ENCODE measurements at regions not wholly inside any gene's neighbourhood (a gene's known extent, or its start where the extent isn't known, plus 50 kb on each side); places are given as distances from the start of the nearest gene placed in this dataset.
"Not testable (repeated sequence)": the region's sequence is repeated elsewhere in the genome, so short reads cannot be mapped to it uniquely, and the experiment has no call there.

DNA sequence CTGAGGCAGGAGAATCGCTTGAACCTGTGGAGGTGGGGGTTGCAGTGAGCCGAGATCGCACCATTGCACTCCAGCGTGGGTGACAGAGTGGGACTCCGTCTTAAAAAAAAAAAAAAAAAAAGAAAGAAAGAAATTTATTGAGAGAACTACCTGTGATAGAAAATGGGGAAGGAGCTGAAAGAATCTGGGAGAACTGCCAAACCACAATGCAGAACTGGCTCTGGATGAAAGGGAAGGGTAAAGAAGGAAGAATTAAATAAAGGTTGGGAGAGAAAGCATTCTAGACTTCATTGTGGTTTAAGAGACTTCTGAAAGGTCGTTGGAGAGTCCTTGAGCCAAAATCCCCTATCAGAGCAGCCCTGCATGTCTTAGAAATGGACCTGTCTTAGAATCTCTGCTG lies 567.9 kb upstream of the HTR2C start:
- no peak for DNase-seq (ENCODE audit: low spot score)

DNA sequence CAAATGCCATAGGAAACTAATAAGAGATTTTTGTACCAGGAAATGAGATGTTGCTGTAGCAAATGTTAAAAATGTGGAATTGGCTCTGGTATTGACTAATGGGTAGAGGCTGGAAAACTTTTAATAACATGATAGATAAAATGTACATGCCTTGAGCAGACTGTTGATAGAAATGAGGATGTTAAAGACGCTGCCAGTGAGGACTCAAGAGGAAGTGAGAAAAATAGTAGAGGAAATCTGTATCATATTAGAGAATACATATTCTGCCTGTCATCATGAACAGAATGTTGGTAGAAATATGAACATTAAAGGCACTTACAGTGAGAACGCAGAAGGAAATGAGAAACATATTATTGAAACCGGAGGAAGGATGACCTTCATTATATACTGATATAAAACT lies 577.2 kb upstream of the HTR2C start:
- DNase-seq (ENCODE audit: low spot score) = no peak

DNA sequence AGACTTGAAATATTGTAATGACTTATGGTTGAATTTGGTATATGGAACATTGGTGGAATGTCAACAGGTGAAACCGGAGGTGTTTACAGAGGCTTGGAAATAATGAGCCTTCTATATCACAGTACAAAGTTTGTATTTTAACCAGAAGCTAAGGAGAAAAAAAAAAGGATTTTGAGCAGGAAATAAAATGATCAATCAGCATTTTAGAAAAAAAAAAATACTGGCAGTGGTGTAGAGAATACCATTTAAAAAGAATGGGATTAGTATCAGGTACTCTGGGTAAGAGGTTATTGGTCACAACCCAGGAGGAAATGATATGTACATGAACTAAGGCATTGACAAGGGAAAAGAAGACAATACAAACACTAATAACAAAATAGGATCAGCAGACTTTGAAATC lies 587.1 kb upstream of the HTR2C start:
- DNase-seq (ENCODE audit: low spot score) = no peak

DNA sequence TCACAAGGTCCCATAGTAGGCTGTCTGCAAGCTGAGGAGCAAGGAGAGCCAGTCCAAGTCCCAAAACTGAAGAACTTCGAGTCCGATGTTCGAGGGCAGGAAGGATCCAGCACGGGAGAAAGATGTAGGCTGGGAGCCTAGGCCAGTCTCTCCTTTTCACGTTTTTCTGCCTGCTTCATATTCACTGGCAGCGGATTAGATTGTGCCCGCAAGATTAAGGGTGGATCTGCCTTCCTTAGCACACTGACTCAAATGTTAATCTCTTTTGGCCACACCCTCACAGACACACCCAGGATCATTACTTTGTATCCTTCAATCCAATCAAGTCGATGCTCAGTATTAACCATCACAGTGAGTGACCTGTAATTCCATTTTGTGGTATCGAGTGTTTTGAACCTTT lies 592.2 kb upstream of the HTR2C start:
- DNase-seq (ENCODE audit: low spot score) = not testable (repeated sequence)

DNA sequence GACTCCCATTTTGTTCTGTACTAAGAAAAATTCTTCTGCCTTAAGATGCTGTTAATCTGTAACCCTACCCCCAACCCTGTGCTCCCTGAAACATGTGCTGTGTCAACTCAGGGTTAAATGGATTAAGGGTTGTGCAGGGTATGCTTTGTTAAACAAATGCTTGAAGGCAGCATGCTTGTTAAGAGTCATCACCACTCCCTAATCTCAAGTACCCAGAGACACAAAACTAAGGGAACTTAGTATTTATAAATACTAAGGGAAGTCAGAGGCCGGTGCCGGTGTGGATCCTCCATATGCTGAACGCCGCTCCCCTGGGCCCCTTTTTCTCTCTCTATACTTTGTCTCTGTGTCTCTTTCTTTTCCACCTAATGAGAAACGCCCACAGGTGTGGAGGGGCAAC lies 593.2 kb upstream of the HTR2C start:
- DNase-seq (ENCODE audit: low spot score) = peak; percentile 51

DNA sequence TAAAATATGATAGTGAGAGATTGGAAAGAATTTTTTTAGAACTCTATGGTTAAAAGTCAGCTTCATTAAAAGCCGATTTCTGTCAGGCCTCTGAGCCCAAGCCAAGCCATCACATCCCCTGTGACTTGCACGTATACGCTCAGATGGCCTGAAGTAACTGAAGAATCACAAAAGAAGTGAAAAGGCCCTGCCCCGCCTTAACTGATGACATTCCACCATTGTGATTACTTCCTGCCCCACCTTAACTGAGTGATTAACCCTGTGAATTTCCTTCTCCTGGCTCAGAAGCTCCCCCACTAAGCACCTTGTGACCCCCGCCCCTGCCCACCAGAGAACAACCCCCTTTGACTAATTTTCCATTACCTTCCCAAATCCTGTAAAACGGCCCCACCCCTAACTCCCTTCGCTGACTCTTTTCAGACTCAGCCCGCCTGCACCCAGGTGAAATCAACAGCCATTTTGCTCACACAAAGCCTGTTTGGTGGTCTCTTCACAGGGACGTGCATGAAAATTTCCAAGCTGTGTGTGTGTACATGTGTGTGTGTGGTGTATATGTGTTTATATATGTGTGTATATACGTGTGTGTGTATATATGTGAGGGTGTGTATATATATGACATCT lies 595.5 kb upstream of the HTR2C start:
- DNase-seq (ENCODE audit: low spot score) = not testable (repeated sequence)

DNA sequence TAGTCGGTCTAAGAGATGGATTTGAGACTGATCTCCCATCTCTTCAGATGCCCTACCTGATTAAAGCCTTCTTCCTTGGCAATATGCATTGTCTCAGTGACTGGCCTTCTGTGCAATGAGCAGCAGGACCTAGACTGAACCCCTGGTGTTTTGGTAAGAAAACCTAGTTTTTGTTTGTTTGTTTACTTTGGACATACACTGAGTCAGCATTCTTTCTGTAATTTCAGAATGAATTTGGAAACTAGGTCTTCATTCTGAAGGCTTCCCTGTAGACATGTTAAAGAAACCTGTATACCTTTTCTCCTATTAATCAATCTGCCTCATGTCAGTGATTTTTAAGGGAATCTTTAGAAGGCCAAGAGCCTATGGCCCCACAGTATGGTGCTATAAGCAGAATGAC lies 597.5 kb upstream of the HTR2C start:
- no peak for DNase-seq (ENCODE audit: low spot score)

DNA sequence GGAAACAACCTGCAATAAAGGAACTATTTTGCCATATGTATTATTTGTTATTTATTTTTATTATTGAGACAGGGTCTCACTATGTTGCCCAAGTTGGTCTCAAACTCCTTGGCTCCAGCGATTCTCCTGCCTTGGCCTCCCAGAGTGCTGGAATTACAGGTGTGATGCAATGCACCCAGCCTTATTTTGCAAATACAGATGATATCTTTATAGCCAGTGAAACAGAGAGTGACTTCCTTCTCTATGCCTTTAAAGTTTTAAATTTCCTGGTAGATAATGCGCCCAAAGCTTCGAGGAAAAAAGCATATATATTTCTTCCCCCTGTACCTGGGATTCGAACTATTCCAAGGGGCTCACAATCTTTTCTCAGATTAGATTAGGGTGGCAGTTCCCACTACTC lies 601.1 kb upstream of the HTR2C start:
- no peak for DNase-seq (ENCODE audit: low spot score)

DNA sequence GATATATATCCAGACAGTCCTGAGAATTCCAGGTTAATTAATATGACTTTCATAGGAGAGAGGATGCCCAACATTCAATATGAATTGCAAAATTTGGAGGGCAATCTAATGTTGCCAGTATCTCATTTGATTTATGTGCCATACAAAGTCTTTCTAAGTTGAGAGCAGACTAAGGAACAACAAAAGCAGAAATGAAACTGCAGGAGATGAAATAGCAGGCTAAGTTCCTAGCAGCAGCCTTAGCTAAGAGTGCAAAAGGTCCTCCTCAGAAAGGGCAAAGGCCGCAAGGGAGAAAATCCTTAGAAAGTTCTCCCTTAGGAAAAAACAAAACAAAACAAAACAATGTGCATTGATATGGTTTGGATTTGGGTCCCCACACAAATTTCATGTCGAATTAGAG lies 602.9 kb upstream of the HTR2C start:
- no peak for DNase-seq (ENCODE audit: low spot score)

DNA sequence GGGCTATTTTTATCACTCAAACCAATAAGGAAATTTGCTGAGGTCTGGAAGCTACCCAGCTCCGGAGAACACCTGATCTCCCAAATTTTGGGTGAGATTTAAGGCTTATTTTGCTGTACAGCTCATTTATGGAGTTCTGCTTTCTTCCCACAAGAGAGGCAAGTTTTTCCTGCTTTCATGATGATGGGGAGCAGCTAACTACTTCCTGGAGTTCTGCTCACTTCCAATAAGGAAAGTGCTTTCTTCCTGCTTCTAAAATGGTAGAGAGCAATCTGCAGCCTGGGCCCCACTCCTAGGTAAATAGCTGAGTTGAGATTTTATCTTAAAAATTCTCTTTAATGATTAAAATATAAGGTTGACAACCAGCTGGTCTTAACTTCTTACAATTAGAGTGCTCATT lies 606.0 kb upstream of the HTR2C start:
- DNase-seq (ENCODE audit: low spot score) = no peak

DNA sequence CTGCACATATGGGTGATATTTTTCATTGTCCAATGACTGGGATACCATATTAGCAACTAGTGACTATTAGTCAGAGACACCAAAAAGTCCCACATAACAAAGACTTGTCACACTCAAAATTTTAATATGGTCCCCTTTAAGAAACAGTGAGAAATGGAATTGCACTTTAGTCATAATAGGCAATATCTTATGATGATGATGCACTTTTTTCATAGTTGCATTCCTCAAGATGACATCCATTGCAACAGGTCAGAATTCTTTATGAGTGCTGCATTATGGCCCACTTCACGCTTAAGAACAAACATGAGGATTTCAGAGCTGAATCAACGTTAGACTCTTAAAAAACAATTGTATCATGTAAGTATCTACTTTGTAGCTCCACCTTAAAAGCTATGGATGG lies 608.4 kb upstream of the HTR2C start:
- DNase-seq (ENCODE audit: low spot score) = no peak

DNA sequence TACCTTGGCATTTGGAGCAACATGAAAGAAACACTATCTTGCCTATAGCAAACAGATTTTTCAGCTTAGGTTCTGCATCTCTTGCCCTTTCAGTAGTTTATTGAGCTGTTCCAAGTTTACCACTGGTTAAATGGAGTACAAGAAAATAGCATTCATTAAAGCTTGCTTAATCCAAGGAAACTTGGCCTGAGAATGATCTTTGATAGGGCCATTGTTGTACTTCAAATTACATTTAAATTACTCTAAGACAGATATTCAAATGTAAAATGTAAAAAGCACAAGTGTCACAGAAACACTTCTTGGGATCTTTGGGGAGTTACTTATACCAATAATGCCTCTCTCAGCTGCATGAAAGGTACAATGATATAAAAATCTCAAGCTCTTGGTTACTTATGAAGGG lies 609.0 kb upstream of the HTR2C start:
- no peak for DNase-seq (ENCODE audit: low spot score)

DNA sequence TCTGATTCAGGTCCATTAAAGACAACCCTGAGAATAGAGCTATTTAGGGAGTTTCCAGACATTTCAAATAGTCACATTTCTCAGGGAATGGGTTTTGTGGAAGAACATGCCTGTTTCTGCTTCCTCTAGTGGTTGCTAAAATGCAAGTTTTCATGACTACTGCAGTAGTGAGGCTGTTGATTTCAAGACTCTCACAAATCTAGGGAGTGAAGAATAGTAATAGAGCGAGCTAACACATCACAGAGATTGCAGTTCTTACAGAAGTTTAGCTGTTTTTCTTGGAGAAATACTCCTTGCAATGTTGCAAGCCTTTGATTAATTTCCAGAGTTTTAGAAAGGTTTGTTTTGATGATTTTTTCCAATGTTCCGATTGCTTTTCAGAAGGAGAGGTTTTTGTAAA lies 610.2 kb upstream of the HTR2C start:
- no peak for DNase-seq (ENCODE audit: low spot score)

DNA sequence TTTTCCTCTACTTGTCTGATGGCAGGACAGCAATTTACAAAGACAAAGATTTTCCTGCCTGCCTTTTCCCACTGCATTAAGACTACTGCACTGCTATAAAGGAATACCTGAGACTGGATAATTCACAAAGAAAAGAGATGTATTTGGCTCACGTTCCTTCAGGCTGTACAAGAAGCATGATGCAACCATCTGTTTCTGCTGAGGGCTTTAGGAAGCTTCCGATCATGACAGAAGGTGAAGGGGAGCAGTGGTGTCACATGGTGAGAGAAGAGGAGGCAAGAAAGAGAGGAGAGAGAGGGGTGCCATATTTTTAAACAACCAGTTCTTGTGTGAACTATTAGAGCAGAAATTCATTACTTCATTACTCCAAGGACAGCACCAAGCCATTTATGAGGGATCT lies 617.1 kb upstream of the HTR2C start:
- no peak for DNase-seq (ENCODE audit: low spot score)

DNA sequence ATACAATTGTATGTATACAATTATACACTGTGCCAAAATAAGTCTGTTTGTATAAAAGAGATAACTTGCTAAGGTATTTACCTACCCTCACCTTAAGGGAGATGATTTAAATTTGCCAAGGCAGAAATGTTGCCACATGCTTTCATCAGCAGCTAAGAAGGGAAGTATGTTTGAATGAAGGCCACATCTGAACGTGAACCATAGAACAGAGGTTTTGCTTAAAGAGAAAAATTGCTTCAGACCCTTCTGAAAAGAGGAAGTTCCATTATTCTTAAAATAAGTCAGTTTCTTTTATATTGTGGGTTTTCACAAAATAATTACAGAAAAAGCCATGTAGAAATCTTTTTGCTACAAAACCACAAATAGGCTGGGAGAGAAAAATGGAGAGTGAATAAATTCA lies 621.5 kb upstream of the HTR2C start:
- no peak for DNase-seq (ENCODE audit: low spot score)

DNA sequence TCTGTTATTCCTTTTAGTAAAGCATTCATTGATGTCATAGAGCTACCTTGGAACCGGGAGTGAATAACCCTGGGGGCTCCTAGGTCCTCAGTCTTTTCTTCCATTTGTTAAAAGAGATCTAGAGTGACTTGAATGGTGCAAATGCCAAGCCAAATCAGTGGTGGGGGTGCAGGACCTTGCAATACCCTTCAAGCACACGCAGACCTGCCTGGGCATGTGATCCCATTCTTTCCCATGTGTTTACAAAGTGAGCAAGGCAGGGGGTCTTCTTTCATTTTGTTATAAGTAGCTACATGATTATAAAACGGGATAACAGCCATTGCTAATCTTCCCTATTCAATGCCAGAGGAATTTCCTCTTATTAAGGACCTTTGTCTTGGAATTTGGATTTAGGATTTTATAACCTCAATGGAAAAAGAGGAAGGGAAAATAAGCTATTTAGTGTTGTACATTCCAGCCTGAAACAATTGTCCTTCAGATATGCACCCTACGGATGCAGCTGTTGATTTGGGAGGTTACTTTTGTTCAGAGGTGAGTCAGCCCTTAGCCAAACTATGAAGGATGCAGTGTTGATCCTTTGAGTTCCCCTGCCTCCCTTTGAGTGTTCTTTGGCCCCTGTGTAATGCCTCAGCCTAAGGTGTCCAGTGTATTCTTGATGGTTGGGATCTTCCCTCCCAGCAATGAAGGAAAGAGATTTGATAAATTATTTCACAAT lies 623.8 kb upstream of the HTR2C start:
- DNase-seq (ENCODE audit: low spot score) = peak; percentile 58

DNA sequence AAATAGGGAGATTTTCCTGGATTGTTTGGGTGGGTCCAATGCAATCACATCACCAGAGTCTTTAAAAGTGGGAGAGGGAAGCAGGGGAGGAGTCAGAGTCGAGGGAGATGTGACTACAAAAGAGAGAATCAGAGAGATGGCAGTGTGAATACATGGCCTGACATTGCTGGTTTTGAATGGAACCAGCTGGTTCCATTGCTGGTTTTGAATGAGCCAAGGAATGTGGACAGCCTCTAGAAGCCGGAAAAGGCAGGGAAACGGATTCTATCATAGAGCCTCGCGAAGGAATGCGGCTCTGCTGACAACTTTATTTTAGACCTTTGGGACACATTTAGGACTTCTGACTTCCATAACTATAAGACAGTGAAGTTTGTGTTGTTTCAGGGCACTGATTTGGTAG lies 627.0 kb upstream of the HTR2C start:
- no peak for DNase-seq (ENCODE audit: low spot score)

DNA sequence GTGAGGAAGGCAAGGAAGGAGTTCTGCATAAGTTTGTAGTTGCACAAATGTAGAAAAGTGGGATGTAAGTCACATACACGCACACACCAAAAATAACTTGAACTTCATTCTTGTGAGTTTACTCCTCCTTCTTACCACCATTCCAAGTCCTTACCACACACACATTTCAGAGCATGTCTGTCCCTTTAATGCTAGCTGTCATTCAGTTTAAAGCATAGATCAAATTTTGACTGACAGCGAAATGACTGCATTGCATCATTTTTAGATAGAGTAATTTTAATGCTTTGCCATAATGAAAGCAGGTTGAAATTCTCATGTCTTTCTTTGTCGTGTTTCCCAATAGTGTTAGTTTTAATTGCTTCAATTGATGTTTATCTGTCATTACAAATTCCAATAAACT lies 629.6 kb upstream of the HTR2C start:
- DNase-seq (ENCODE audit: low spot score) = no peak

DNA sequence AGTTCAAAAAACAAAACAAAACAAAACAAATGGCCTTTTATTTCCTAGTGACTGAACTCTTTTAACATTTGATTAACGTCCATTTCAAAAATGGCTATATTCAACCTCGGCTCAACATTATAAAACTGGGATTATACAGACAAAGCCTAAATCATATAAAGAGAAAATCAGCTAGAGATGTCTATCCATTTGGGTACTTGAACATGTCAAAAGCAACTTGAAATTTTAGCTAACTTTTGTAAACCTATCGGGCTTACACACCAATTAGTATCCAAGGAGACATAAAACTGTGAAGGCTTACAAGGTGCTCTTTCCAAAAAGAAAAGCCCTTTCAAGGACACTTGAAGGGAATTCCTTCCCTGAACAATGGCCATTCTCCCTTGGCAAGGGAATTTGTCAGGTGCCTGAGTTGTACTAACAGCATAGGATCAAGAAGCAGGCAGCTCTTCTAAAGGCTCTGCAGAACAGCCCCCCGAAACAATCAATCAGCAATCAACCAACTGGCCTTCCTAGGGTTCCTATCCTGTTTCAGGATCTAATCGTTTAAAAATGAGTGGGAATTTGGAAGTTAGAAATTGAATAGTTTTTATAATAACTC lies 633.7 kb upstream of the HTR2C start:
- DNase-seq (ENCODE audit: low spot score) = no peak

DNA sequence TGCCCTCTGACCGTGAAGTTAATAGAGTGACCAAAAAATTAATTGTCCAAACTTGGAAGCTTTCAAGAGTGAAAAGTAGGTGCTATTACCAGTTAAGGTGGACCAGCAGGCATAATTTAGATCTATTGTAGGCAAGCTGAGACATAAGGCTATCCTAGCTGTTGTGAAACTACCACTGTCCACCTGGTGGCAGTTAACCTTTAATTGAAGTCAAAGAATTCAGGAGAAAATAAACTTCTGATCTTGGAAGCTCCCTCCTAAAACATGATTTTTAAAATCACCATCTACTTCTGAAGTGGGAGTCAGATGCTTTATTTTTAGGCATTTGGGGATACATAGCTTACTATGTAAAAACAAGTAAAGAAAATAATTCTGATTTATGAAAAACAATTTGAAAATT lies 636.3 kb upstream of the HTR2C start:
- no peak for DNase-seq (ENCODE audit: low spot score)

DNA sequence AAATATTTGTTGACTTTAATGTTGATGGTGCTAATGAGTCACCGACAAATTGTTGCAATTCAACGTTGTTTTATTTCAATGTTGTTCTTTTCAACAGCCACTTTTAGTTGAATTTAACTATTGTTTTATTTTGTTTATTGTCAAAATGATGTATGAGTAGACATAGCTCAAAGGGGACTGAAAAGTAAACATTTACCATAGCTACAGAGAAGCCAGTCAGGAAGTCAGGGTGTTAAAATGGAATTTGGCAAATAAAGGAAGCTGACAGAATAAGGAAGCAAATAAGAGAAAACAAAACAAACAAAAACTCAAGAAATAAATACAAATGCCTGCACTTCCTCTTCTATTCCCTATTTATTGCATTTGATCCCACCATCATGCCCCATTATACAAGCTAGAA lies 648.4 kb upstream of the HTR2C start:
- DNase-seq (ENCODE audit: low spot score) = no peak

DNA sequence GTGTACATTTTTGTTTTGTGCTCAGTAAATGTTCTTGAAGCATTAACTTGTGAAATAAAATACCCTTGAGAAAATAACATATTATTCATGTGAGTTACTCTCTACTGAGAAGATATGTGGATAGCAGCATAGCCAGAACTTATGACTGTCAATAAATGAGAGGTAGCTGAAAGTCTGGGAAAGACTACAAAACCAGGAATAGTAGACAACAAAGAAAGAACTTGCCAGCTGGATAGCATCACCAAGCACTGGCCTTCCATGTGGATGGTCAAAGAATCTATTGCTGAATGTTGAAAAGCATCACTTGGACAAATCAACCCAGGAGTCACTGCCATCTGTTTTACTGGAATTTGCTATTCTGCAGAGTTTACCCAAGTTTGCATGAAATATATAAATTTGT lies 650.0 kb upstream of the HTR2C start:
- DNase-seq (ENCODE audit: low spot score) = no peak

DNA sequence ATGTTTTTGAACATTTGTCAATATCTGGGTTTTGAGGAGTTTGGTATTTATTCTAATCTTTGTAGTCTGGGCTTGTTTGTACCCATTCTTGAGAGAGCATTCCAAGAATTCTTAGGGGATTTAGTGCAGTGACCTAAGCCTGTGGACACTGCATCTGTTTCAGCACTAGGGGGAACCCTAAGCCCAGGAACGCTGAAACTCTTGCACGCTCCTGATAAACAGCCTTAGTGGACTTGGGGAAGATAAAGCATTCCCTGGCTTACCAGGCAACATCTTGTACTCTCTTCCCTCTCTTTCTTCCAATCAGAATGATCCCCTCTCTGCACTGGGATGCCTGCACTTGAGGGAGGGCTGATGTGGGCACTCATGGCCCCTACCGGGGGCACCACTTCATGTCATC lies 654.9 kb upstream of the HTR2C start:
- peak; percentile 72 for DNase-seq (ENCODE audit: low spot score)

DNA sequence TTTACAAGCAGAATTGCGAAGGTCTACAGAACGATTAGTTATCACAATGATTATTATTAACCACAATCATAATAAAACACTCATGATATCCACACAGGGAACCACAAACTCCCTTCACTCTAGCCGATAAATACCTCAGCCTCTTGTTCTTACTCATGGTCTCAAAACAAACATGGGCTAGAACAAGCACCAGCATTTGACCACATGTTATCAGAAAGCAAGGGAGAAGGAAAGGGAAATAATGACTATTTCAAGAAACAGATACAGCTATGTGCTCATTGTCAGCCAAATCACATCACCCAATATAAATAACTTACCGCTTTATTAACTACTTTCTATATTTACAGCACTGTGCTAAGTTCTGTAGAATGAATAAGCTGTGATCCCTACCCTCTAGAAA lies 663.2 kb upstream of the HTR2C start:
- no peak for DNase-seq (ENCODE audit: low spot score)

Measured in ecto neural progenitor cell (in vitro differentiated cells).